MM.1S (cell line): ENCODE measurements at regions not wholly inside any gene's neighbourhood (a gene's known extent, or its start where the extent isn't known, plus 50 kb on each side); places are given as distances from the start of the nearest gene placed in this dataset.

Source experiments
- DNase-seq: peaks from one replicate; pipeline ENCODE4 v3.0.0-alpha.2; 2015
- H2AFZ ChIP-seq: fragments of 300-600 bp; sonication (generic); 2 replicates; pipeline ENCODE4 v1.6.0; 2016; ENCODE audit warnings: antibody characterized with exemption, low read length
- H3F3A ChIP-seq: fragments of 300-600 bp; sonication (generic); 2 replicates; pipeline ENCODE4 v1.6.1; 2016; ENCODE audit warnings: mild to moderate bottlenecking, antibody characterized with exemption, low read length, moderate library complexity, mixed read lengths; ENCODE audit not compliant: insufficient read depth
- H3K27ac ChIP-seq: fragments of 300-600 bp; sonication (generic); 2 replicates; pipeline ENCODE4 v1.5.1; 2016; ENCODE audit warnings: mild to moderate bottlenecking, low read length
- H3K27me3 ChIP-seq: fragments of 300-600 bp; sonication (generic); replicated peaks from 2 replicates; pipeline ENCODE4 v1.6.0; 2016; ENCODE audit warnings: low read length; ENCODE audit not compliant: insufficient read depth
- H3K36me3 ChIP-seq: fragments of 300-600 bp; sonication (generic); replicated peaks from 2 replicates; pipeline ENCODE4 v1.6.1; 2016; ENCODE audit warnings: mild to moderate bottlenecking, low read length, mixed read lengths; ENCODE audit not compliant: insufficient read depth
- H3K4me1 ChIP-seq: fragments of 300-600 bp; sonication (generic); 2 replicates; pipeline ENCODE4 v1.6.1; 2016; ENCODE audit warnings: low read length, mixed read lengths
- H3K4me2 ChIP-seq: fragments of 300-600 bp; sonication (generic); 2 replicates; pipeline ENCODE4 v1.6.0; 2016; ENCODE audit warnings: low read depth, low read length
- H3K4me3 ChIP-seq: fragments of 300-600 bp; sonication (generic); 2 replicates; pipeline ENCODE4 v1.5.1; 2016; ENCODE audit warnings: low read length, mixed read lengths
- H3K79me2 ChIP-seq: fragments of 300-600 bp; sonication (generic); 2 replicates; pipeline ENCODE4 v1.6.1; 2016; ENCODE audit warnings: mixed run types, low read length, mixed read lengths
- H3K9ac ChIP-seq: fragments of 300-600 bp; sonication (generic); 2 replicates; pipeline ENCODE4 v1.6.1; 2016; ENCODE audit warnings: low read length, mixed read lengths
- H3K9me2 ChIP-seq: fragments of 300-600 bp; sonication (generic); replicated peaks from 2 replicates; pipeline ENCODE4 v1.6.1; 2016; ENCODE audit warnings: mild to moderate bottlenecking, low read length, mixed read lengths; ENCODE audit not compliant: insufficient read depth
- H3K9me3 ChIP-seq: fragments of 300-600 bp; sonication (generic); replicated peaks from 2 replicates; pipeline ENCODE4 v1.6.1; 2016; ENCODE audit warnings: mild to moderate bottlenecking, low read length, mixed read lengths; ENCODE audit not compliant: insufficient read depth
- H4K20me1 ChIP-seq: fragments of 300-600 bp; sonication (generic); 2 replicates; pipeline ENCODE4 v1.6.1; 2016; ENCODE audit warnings: mild to moderate bottlenecking, low read length, moderate library complexity, mixed read lengths; ENCODE audit not compliant: insufficient read depth
- EZH2 ChIP-seq: fragments of 300-600 bp; sonication (generic); optimal IDR thresholded peaks from 2 replicates; pipeline ENCODE3; 2017; ENCODE audit warnings: low read depth, mild to moderate bottlenecking, antibody characterized with exemption, low read length, mixed read lengths
- EZH2phosphoT487 ChIP-seq: fragments of 300-600 bp; sonication (generic); IDR thresholded peaks from 2 replicates; pipeline ENCODE4 v1.6.1; 2018; ENCODE audit warnings: antibody characterized with exemption, low read length
- TF ChIP-seq, protein P1 (sequence below): fragments of 300-600 bp; sonication (generic); IDR thresholded peaks from 2 replicates; pipeline ENCODE4 v1.5.1; 2016; ENCODE audit warnings: antibody characterized with exemption, low read length, mixed read lengths

GRCh38 chr6:20028143-20028542 is 184.1 kb downstream of the MBOAT1 start:
- Histone ChIP-seq H3K4me2 (no peak overlapping the region), H3K27me3 (no peaks in the 10 kb centered on the region), H3K79me2 (no peaks in the 10 kb centered on the region), H3K36me3 (no peaks in the 10 kb centered on the region), H3K9me3 (no peaks in the 10 kb centered on the region), H3F3A (no peaks in the 10 kb centered on the region), H3K27ac (no peak overlapping the region), H3K9me2 (no peaks in the 10 kb centered on the region), H3K9ac (no peak overlapping the region), H3K4me3 (no peak overlapping the region), H4K20me1 (no peaks in the 10 kb centered on the region), H2AFZ (no peak overlapping the region), H3K4me1 (no peaks in the 10 kb centered on the region)
- no peak for DNase-seq
- TF ChIP-seq EZH2phosphoT487 (no peak), EZH2 (no peak)
- TF ChIP-seq, protein P1, sequence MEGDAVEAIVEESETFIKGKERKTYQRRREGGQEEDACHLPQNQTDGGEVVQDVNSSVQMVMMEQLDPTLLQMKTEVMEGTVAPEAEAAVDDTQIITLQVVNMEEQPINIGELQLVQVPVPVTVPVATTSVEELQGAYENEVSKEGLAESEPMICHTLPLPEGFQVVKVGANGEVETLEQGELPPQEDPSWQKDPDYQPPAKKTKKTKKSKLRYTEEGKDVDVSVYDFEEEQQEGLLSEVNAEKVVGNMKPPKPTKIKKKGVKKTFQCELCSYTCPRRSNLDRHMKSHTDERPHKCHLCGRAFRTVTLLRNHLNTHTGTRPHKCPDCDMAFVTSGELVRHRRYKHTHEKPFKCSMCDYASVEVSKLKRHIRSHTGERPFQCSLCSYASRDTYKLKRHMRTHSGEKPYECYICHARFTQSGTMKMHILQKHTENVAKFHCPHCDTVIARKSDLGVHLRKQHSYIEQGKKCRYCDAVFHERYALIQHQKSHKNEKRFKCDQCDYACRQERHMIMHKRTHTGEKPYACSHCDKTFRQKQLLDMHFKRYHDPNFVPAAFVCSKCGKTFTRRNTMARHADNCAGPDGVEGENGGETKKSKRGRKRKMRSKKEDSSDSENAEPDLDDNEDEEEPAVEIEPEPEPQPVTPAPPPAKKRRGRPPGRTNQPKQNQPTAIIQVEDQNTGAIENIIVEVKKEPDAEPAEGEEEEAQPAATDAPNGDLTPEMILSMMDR, result no peak

DNA sequence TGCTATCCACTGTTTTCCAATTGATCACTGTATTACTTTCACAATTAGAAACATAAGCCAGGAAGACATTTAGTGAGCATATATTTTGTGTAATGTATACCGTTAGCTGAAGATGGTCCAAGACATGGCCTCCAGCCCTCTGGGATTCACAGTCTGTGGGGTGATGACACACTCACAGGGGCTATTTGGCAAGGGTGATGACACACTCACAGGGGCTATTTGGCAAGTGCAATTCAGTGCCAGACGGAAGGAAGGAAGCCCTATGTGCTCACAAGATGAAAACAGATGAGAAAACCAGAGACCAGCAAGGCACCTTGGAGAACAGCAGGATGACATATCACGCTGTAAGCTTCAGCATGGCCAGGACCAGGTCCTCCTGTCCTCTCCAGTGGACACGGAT is 183.7 kb downstream of the MBOAT1 start:
- Histone ChIP-seq H3K27ac (no peak overlapping the region), H3K79me2 (no peaks in the 10 kb centered on the region), H3K9ac (no peak overlapping the region), H3F3A (no peaks in the 10 kb centered on the region), H3K9me2 (no peaks in the 10 kb centered on the region), H3K4me2 (no peak overlapping the region), H4K20me1 (no peaks in the 10 kb centered on the region), H3K4me1 (no peaks in the 10 kb centered on the region), H2AFZ (no peak overlapping the region), H3K4me3 (no peak overlapping the region), H3K36me3 (no peaks in the 10 kb centered on the region), H3K27me3 (no peaks in the 10 kb centered on the region), H3K9me3 (no peaks in the 10 kb centered on the region)
- DNase-seq, result no peak
- TF ChIP-seq EZH2 (no peak), EZH2phosphoT487 (no peak)
- TF ChIP-seq, protein P1, result no peak

GRCh38 chr6:20029979-20030378 is 182.3 kb downstream of the MBOAT1 start:
- Histone ChIP-seq H3K4me2 (no peak overlapping the region), H2AFZ (no peak overlapping the region), H3K79me2 (no peaks in the 10 kb centered on the region), H3K9me3 (no peaks in the 10 kb centered on the region), H3K4me3 (no peak overlapping the region), H3K27ac (no peak overlapping the region), H4K20me1 (no peaks in the 10 kb centered on the region), H3K9me2 (no peaks in the 10 kb centered on the region), H3K4me1 (no peaks in the 10 kb centered on the region), H3F3A (no peaks in the 10 kb centered on the region), H3K9ac (no peak overlapping the region), H3K36me3 (no peaks in the 10 kb centered on the region), H3K27me3 (no peaks in the 10 kb centered on the region)
- no peak for DNase-seq
- no peak for TF ChIP-seq EZH2
- no peak for TF ChIP-seq EZH2phosphoT487
- TF ChIP-seq, protein P1, result no peak

DNA sequence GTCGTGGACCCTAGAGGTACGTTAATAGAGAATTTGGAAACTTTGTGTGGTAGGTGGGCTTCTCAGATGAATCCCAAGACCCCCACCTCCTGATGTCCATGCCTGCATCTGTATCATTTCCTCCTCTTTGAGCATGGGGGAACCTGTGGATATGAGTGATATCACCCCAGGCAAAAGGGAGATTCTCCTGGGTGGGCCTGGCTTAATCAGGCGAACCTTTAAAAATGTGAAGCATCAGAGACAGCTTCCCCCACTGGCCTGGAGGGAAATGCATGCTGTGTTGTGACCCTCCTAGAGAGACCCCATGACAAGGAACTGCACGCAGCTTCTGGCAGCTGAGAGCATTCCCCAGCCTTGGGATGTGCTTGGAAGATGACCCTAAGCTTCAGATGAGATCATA is 180.9 kb downstream of the MBOAT1 start:
- Histone ChIP-seq H3K27me3 (no peaks in the 10 kb centered on the region), H3K4me3 (no peak overlapping the region), H3F3A (no peaks in the 10 kb centered on the region), H3K9me3 (no peaks in the 10 kb centered on the region), H3K27ac (no peak overlapping the region), H3K4me2 (no peak overlapping the region), H4K20me1 (no peaks in the 10 kb centered on the region), H3K9ac (no peak overlapping the region), H3K4me1 (no peaks in the 10 kb centered on the region), H3K36me3 (no peaks in the 10 kb centered on the region), H3K79me2 (no peaks in the 10 kb centered on the region), H3K9me2 (no peaks in the 10 kb centered on the region), H2AFZ (no peak overlapping the region)
- no peak for DNase-seq
- TF ChIP-seq, protein P1, result no peak
- no peak for TF ChIP-seq EZH2phosphoT487
